Neural cell (in vitro differentiated cells): ENCODE measurements at regions not wholly inside any gene's neighbourhood (a gene's known extent, or its start where the extent isn't known, plus 50 kb on each side); places are given as distances from the start of the nearest gene placed in this dataset.

Experiments used
- CTCF ChIP-seq: fragments of 450-650 bp; IDR thresholded peaks from 2 replicates; pipeline ENCODE4 v1.5.1; 2014; ENCODE audit warnings: antibody characterized with exemption, mild to moderate bottlenecking, moderate library complexity; ENCODE audit not compliant: poor library complexity, severe bottlenecking
- EP300 ChIP-seq: fragments of 450-650 bp; conservative IDR thresholded peaks from 2 replicates; pipeline ENCODE4 v1.6.1; 2014; ENCODE audit warnings: antibody characterized with exemption, mild to moderate bottlenecking, moderate library complexity; ENCODE audit not compliant: poor library complexity, severe bottlenecking
- EZH2 ChIP-seq: fragments of 200-600, 300-800 bp; shearing (Covaris generic), sonication (generic); IDR thresholded peaks from 2 replicates; pipeline ENCODE4 v1.6.1; 2014; ENCODE audit warnings: antibody characterized with exemption, low read length, borderline replicate concordance, mild to moderate bottlenecking; ENCODE audit not compliant: insufficient read depth, poor library complexity, severe bottlenecking
- POLR2AphosphoS5 ChIP-seq: IDR thresholded peaks from 2 replicates; pipeline ENCODE4 v1.6.1; 2012
- RAD21 ChIP-seq: fragments of 450-650 bp; conservative IDR thresholded peaks from 2 replicates; pipeline ENCODE4 v1.6.1; 2014; ENCODE audit warnings: antibody characterized with exemption, mild to moderate bottlenecking, moderate library complexity
- TF ChIP-seq, protein P1 (sequence below): IDR thresholded peaks from 2 replicates; pipeline ENCODE4 v1.6.1; 2012; ENCODE audit warnings: borderline replicate concordance

DNA sequence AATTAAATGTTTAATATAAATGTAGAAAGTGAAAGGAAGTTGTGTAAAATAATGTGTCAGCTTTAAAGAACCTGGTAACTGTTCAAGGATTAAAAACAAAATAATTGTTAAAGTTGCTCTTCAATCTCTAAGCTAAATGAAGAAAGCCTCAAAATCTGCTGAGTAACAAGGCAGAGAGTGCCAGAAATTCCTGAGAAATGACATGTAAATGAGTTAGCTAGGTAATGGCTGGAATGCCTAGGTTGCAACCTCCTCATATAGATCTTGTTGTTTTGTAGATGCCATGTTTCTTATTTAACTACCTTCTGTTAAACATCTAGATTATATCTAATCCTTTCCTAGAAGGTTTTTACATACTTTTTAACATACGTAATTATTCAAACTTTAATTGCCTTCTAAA is 763.6 kb upstream of the AGA start:
- TF ChIP-seq CTCF (no peak), EP300 (no peak), EZH2 (no peak), POLR2AphosphoS5 (no peak), RAD21 (no peak)
- TF ChIP-seq, protein P1, sequence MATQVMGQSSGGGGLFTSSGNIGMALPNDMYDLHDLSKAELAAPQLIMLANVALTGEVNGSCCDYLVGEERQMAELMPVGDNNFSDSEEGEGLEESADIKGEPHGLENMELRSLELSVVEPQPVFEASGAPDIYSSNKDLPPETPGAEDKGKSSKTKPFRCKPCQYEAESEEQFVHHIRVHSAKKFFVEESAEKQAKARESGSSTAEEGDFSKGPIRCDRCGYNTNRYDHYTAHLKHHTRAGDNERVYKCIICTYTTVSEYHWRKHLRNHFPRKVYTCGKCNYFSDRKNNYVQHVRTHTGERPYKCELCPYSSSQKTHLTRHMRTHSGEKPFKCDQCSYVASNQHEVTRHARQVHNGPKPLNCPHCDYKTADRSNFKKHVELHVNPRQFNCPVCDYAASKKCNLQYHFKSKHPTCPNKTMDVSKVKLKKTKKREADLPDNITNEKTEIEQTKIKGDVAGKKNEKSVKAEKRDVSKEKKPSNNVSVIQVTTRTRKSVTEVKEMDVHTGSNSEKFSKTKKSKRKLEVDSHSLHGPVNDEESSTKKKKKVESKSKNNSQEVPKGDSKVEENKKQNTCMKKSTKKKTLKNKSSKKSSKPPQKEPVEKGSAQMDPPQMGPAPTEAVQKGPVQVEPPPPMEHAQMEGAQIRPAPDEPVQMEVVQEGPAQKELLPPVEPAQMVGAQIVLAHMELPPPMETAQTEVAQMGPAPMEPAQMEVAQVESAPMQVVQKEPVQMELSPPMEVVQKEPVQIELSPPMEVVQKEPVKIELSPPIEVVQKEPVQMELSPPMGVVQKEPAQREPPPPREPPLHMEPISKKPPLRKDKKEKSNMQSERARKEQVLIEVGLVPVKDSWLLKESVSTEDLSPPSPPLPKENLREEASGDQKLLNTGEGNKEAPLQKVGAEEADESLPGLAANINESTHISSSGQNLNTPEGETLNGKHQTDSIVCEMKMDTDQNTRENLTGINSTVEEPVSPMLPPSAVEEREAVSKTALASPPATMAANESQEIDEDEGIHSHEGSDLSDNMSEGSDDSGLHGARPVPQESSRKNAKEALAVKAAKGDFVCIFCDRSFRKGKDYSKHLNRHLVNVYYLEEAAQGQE, result no peak
